ENCODE measurements at regions not wholly inside any gene's neighbourhood (a gene's known extent, or its start where the extent isn't known, plus 50 kb on each side); places are given as distances from the start of the nearest gene placed in this dataset.

DNA sequence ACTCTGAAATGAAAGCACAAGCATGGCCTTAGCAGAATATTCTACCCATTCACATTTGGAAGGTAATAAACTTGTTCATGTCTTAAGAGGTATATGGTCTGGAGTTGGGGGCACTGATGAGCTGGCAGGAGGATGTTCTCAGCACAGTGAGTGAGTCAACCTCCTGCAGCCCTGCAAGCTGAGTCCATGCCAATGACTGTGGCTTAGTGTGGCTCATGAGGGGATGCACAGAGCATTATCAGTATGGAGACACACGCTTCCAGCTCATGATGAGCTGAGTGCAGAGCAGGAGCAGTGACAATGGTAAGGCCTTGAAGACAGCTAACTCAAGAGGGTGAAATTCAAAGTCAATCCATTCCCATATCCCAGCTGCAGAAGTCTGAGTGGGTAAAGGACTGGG, 102.3 kb downstream of the TNFSF18 start:
- TF ChIP-seq CTCF (conservative IDR thresholded peaks at IDR 0.05; ENCODE audit: low read depth, low read length), result no peak
- no peak for TF ChIP-seq EZH2 (IDR thresholded peaks at IDR 0.05; ENCODE audit: borderline replicate concordance, low read depth, low read length, poor library complexity, severe bottlenecking)
